HEK293 (cell line): ENCODE measurements at regions not wholly inside any gene's neighbourhood (a gene's known extent, or its start where the extent isn't known, plus 50 kb on each side); places are given as distances from the start of the nearest gene placed in this dataset.

ENCODE experiments used
- CTCF ChIP-seq: fragments of 450-650 bp; formaldehyde crosslinking; IDR thresholded peaks from 2 replicates; pipeline ENCODE4 v1.5.1; 2016; ENCODE audit warnings: missing biosample characterization, missing genetic modification characterization
- WT1 ChIP-seq: fragments of 450-650 bp; formaldehyde crosslinking; IDR thresholded peaks from 2 replicates; pipeline ENCODE4 v1.5.1; 2016; ENCODE audit warnings: missing biosample characterization, missing genetic modification characterization
- ZBTB10 ChIP-seq: fragments of 450-650 bp; formaldehyde crosslinking; IDR thresholded peaks from 2 replicates; pipeline ENCODE4 v1.5.1; 2016; ENCODE audit warnings: missing biosample characterization, missing genetic modification characterization
- ZNF239 ChIP-seq: fragments of 450-650 bp; formaldehyde crosslinking; IDR thresholded peaks from 2 replicates; pipeline ENCODE4 v1.5.1; 2016; ENCODE audit warnings: missing biosample characterization, missing genetic modification characterization
- ZNF561 ChIP-seq: fragments of 450-650 bp; IDR thresholded peaks from 2 replicates; pipeline ENCODE4 v1.5.1; 2018; ENCODE audit warnings: missing biosample characterization, missing genetic modification characterization, borderline replicate concordance
- ZNF837 ChIP-seq: fragments of 450-650 bp; formaldehyde crosslinking; IDR thresholded peaks from 2 replicates; pipeline ENCODE4 v1.5.1; 2016; ENCODE audit warnings: missing biosample characterization, missing genetic modification characterization

GRCh38 chr2:175811971-175812370, 190.1 kb downstream of the LNPK start:
- no peak for TF ChIP-seq ZNF561 (tag by site-specific recombination)
- TF ChIP-seq ZNF837 (tag by site-specific recombination), result no peak
- no peak for TF ChIP-seq ZBTB10 (tag by site-specific recombination)
- TF ChIP-seq CTCF (tag by site-specific recombination), result no peak
- TF ChIP-seq WT1 (tag by site-specific recombination), result no peak
- TF ChIP-seq ZNF239 (tag by site-specific recombination), result no peak
